Cardiac septum (tissue), 1 donor: ENCODE measurements at regions not wholly inside any gene's neighbourhood (a gene's known extent, or its start where the extent isn't known, plus 50 kb on each side); places are given as distances from the start of the nearest gene placed in this dataset.

Source experiments
- DNase-seq: peaks from one replicate; pipeline ENCODE4 v3.0.0-alpha.2; 2020; ENCODE audit warnings: low spot score
- intact Hi-C: fragments of 100-400 bp; cut with DNase I; formaldehyde crosslinking; loops from one replicate; pipeline ENCODE4 v1.14.0; 2022
- donor health status: DM: no; HTN: no; CAD: no.

DNA sequence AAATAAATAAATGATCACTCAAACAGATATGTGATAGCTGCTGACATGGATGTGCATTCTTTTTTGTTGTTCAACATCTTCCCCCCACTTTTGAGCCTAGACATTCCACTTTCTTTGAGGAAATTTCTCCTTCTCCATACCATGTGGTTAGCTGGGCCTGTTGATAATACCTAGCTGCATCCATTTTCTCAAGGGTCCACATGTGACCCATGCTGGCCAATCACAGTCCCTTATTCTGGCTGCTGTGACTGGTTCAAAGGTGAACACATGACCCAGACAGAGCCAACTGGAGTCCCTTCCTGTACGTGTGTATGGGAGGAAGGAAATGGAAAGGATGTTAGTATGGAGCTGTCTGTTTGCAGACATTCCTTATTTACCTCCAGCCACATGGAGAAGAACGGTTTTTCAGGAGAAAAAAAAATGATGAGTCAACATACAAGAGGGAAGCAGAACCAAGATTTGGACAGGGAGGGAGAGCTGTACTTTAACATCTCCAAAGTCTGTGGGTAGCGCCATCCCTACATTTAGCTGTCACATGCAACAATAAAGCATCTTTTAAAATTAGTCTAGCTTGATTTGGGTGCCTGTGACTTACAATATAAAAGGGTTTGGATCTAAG, 391.7 kb upstream of the TBX3 start:
- intact Hi-C loops: no loop called here
- DNase-seq: no peak

DNA sequence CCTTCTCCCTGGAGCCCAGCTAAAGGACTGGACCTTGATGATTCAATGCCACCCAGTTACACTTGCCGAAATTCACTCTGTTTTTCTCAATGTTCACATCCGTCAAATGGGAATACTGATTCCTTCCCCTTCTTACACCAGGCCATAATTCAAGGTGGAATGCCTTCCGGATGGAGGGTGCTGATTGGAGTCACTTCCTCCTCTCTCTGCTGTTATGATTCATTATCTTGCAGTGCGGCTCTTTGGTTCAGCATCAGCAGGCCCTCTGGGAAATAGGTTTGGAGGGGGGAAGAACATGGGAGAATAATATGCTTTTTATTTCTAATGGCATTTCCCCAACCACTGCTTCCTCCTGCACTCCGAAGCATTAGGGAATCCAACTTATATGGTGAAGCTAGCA, 390.6 kb upstream of the TBX3 start:
- intact Hi-C loops: no loop called here

DNA sequence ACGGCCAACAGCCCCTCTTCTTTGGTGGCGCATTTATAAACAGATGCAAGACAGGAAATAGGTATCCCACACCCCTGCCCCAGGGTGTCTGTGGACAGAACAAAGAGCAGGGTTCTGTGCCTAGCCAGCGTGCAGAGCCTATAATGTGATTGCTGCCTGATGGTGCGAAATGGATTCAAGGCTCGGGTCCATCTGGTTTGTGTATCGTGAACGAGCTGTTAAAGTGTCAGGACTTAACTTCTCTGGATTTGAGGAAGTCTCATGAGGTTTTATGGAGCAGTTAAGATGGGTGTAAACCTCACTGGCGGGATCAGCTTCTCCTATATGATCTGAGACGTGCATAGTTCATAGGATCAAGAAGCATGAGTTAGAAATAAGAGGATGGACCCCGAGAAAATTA, 388.7 kb upstream of the TBX3 start:
- no peak for DNase-seq
- intact Hi-C loops: no loop called here

More for the DNA sequence above, 390.6 kb upstream of the TBX3 start:
- no peak for DNase-seq

DNA sequence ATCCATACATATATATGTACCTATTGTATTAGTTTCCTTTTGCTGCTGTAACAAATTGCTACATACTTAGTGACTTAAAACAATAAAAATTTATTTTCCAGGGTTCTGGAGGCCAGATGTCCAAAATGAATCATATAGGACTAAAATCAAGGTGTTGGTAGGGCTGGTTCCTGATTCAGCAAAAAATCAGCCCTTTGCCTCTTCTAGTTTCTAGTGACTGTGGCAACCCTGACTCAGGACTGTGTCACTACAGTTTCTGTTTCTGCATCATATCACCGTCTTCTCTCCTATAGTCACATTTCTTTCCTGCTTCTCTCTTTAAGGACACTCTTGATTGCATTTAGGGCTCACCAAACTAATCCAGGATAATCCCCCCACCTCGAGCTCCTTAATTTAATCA, 386.3 kb upstream of the TBX3 start:
- no peak for DNase-seq
- intact Hi-C loops: no loop called here

GRCh38 chr12:115064296-115064695, 380.3 kb upstream of the TBX3 start:
- DNase-seq: no peak
- intact Hi-C loops: no loop called here

DNA sequence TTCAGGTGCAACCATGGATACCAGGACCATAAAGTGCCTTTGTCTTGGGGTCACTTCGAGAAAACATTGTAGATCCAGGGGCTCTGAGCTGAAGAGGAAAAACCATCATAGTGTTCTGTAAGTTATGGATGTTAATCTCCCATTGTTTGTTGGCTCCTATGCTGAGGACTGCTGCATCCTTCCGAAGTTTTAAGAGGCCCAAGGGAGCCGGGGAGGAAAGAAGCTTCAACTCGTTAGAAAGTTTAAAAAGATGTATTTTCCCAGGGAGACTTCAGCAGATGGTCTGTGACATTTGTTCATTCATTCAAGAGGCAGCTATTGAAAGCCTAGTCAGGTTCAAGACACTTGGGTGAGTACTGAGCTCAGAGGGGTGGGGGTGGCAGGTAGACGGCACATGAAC, 378.8 kb upstream of the TBX3 start:
- intact Hi-C loops: no loop called here
- no peak for DNase-seq

GRCh38 chr12:115060477-115061168, 376.6 kb upstream of the TBX3 start:
- no peak for DNase-seq
- intact Hi-C loops: no loop called here

DNA sequence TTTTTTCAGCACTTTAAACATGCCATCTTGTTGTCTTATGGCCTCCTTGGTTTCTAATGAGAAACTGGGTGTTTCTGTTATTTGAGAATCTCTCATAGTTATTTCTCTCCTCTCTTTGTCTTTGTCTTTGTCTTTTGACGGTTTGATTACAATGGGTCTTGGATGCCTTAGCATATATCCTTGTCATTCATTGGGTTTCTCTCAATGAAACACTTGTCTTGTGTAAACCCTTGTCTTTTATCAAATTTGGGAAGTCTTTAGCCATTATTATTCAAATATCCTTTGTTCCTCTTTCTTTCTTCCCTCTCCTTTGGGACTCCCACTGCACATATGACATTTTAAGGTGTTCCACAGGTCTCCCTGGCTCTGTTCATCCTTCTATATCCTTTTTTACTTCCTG, 373.5 kb upstream of the TBX3 start:
- intact Hi-C loops: no loop called here
- DNase-seq: no peak

DNA sequence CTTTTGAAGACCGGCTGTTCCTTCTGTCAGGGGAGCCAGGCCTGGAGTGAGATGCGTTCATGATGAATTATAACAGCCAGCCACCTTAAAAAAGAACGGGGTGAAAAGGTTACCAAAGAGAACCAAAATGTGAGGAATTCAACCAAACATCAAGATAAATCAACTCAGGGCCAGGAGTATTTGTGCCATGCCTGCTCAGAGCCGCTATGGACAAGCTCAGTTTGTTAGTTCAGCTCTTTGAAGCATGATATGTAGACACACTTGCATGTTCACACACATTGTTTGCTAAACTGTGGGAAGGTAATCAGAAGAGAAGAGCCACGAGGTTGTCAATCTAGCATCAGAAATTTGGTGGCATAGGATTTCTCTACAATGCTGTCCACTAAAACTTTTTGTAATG, 367.4 kb upstream of the TBX3 start:
- no peak for DNase-seq
- intact Hi-C loops: no loop called here

- intact Hi-C loops: no loop called here
- no peak for DNase-seq
These were observed 365.6 kb upstream of the TBX3 start for GRCh38 chr12:115049614-115050013.

GRCh38 chr12:115046805-115047204, 362.8 kb upstream of the TBX3 start:
- intact Hi-C loops: no loop called here

GRCh38 chr12:115044073-115044472, 360.1 kb upstream of the TBX3 start:
- no peak for DNase-seq
- intact Hi-C loops: no loop called here

More at GRCh38 chr12:115046805-115047204, 362.8 kb upstream of the TBX3 start:
- DNase-seq: no peak

- intact Hi-C loops: no loop called here
- DNase-seq: no peak
These were observed 359.1 kb upstream of the TBX3 start for GRCh38 chr12:115043079-115043478.

DNA sequence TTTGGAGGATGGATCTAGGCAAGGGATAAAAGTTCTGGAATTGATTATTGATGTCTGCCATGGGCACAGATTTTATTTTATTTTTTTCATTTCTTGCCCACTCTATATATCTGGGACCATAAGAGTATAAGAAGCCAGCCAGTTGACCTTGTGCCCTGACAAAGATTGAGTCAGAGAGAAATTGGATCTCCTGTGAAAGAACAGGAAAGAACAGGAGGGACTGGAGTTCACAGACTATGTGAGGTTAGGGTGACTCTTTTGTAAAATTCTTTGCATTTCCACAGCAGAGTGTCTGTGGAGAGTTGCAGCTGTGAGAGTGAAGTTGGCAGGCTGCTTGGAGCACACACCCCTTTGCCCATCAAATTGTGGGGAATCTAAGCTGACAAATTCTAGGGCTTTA, 358.4 kb upstream of the TBX3 start:
- intact Hi-C loops: no loop called here
- DNase-seq: no peak

DNA sequence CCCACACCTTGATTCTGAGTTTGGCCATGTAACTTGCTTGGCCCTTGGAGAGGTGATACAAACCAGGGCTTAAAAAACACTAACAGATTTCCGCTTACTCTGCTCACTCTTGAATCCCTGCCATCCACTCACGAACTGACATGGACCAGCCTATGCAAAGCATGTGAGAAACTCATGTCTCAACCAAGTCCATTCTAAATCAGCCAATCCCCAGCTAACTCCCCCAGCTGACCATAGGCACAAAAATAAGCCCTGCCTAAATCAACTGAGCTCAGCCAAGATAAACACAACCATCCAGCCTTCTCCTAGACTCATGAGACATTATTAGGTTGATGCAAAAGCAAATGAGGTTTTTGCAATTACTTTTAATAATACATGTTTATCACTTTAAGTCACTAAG, 353.9 kb upstream of the TBX3 start:
- no peak for DNase-seq
- intact Hi-C loops: no loop called here

- no peak for DNase-seq
- intact Hi-C loops: no loop called here
These were observed 351.6 kb upstream of the TBX3 start for GRCh38 chr12:115035535-115036107.

DNA sequence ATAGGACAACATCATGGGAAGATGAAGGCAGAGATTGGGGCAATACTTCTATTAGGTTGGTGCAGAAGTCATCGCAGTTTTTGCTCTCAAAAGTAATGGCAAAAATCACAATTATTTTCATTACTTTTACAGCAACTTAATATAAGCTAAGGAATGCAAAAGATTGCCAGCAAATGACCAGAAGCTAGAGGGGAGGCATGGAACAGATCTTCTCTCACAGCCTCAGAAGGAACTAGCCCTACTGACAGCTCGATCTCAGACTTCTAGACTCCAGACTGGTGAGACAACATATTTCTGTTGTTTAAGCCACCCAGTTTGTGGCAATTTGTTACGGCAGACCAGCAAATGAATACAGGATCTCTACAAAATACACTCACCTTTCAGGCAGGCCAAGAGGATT, 348.5 kb upstream of the TBX3 start:
- DNase-seq: no peak
- intact Hi-C loops: no loop called here

GRCh38 chr12:115030017-115030416, 346.0 kb upstream of the TBX3 start:
- DNase-seq: no peak
- intact Hi-C loops: no loop called here

- no peak for DNase-seq
- intact Hi-C loops: no loop called here
These were observed 340.6 kb upstream of the TBX3 start for GRCh38 chr12:115024531-115024930.

DNA sequence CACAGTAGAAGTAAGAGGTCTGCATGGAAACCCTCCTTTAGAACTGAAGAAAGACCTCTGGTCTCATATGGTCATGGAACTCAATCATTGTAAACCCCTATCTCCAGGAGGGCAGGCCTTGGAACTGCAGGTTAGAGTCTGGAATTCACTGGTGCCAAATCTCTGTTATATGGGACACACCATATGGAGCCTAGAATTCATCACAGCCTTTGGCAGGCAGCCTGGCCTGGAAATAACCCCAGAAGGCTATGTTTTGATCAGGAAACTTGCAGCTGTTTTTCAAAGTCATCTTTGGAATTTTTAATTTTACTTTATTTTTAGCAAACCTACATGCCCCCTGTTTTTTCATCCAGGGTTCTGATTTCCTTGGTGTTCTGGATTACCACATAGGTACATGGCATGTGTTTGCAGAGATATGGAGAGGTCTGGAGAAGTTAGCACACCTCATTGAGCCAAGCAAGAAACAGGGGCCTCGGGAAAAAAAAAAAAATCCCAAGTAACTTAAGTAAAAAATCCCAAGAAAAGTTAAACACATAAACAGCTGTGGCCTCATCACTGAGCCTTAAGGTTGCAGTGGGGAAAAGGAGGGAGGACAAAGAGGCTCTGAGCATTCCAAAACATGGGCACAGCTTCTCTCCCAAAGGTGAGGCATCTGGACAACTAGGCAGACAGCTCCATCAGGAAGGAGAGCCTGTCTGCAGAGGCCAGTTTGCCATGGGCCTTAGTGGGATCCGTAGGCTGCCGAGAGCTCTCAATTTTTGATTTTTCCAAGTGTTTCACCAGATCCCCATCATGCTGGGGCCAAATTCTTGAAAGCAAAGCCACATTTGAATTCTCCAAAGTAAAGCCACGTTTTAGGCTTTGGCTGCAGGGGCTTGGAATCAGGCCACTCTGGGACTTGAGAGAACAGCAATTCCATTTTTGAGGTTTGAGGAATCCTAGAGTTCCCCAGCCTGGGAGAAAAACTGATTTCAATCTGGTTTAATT, 339.6 kb upstream of the TBX3 start:
- DNase-seq: no peak
- intact Hi-C loops: no loop called here
